Activated T-helper 17 cell treated with anti-CD3 and anti-CD28 coated beads, Interleukin-2, amount 50 U/mL, for 72 hours (primary cell): ENCODE measurements at regions not wholly inside any gene's neighbourhood (a gene's known extent, or its start where the extent isn't known, plus 50 kb on each side); places are given as distances from the start of the nearest gene placed in this dataset.

Experiments used
- ATAC-seq: fragments of 150-1000 bp; cut with Tn5 transposase; replicated peaks from 2 replicates; pipeline ENCODE4 v1.10.0; 2021; ENCODE audit warnings: mild to moderate bottlenecking, moderate library complexity
- H3K27ac Mint-ChIP-seq: one replicate; pipeline ENCODE4 v1.8.0; 2022; ENCODE audit warnings: mixed read lengths
- H3K27me3 Mint-ChIP-seq: one replicate; pipeline ENCODE4 v1.8.0; 2022; ENCODE audit warnings: mixed read lengths
- H3K36me3 Mint-ChIP-seq: one replicate; pipeline ENCODE4 v1.8.0; 2022; ENCODE audit warnings: low read depth, mild to moderate bottlenecking, mixed read lengths
- H3K4me1 Mint-ChIP-seq: one replicate; pipeline ENCODE4 v1.8.0; 2022; ENCODE audit warnings: mixed read lengths
- H3K4me3 Mint-ChIP-seq: one replicate; pipeline ENCODE4 v1.8.0; 2022; ENCODE audit warnings: mild to moderate bottlenecking, mixed read lengths
- H3K9me3 Mint-ChIP-seq: one replicate; pipeline ENCODE4 v1.8.0; 2022; ENCODE audit warnings: mixed read lengths

DNA sequence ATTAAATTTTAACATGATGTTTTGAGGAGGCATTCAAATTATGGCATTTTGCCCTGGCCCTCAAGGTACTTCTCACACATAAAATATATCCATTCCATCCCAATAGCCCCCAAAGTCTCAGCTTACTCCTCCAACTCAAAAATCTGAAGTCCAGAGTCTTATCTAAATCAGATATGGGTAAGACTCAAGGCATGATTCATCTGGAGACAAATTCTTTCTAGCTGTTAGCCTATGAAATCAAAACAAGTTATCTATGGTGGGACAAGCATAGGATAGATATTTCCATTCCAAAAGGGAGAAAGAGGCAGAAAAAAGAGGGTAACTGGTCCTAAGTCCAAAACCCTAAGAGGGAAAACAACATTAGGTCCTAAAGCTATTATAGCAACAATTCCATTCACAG lies 408.4 kb downstream of the ZNF608 start:
- Mint-ChIP-seq H3K36me3 (no peaks in the 10 kb centered on the region), H3K27me3 (no peaks in the 10 kb centered on the region), H3K4me3 (no peak overlapping the region), H3K27ac (no peak overlapping the region), H3K9me3 (peaks cover 6% of the 10 kb centered on the region), H3K4me1 (no peaks in the 10 kb centered on the region)
- ATAC-seq: no peak

DNA sequence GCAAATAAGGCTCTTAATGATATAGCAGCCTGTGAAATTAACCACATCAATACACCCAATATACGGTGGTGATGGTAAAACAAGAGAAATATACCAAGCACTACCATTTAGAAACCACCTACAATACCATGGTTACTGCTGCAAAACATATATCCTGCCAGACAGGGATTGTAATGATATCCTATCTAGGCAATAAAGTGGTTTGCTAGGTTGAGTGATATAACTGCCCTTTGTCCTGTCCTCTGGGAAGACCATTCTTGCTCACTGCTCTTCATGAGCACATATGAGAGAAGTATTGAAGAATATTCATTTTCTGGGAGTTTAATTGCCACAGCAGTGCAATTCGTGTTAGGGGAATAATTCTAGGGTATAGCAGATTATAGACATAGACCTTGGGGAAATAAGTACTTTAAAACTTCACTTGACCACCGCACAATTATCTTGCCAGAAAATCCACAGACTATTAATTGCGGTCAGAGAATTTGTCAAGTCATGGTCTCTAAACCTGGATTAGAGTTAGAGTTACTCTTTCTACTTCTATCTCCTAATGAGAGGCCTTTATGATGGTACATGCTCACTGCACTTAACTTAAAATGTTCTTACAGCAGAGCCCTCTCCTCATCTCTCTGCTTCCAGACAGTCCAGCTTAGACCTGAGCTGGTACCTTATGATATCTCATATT lies 413.0 kb downstream of the ZNF608 start:
- Mint-ChIP-seq H3K4me1 (no peaks in the 10 kb centered on the region), H3K4me3 (no peak overlapping the region), H3K27me3 (no peaks in the 10 kb centered on the region), H3K27ac (no peak overlapping the region), H3K9me3 (peaks cover 18% of the 10 kb centered on the region), H3K36me3 (no peaks in the 10 kb centered on the region)
- no peak for ATAC-seq

- no peak overlapping the region for H3K4me3 Mint-ChIP-seq
- H3K4me1 Mint-ChIP-seq: no peaks in the 10 kb centered on the region
Observed at GRCh38 chr5:124332273-124332672, 414.2 kb downstream of the ZNF608 start.

DNA sequence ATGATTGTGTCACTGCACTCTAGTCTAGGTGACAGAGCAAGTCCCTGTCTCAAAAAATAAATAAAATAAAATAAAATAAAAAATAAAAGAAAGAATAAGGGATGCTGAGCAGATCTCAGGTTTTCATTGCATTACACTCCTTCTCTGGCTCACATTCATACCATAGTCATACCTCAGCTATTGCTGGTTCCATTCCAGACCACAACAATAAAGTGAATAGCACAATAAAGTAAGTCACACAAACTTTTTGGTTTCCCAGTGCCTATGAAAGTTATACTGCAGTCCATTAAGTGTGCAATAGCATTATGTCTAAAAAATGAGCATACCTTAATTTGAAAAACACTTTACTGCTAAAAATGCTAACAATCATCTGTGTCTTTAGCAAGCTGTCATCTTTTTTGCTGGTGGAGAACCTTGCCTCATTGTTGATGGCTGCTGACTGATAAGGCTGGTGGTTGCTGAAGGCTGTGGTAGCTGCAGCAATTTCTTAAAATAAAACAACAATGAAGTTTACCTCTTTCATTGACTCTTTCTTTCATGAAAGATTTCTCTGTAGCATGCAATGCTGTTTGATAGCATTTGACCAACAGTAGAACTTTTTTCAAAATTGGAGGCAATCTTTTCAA lies 415.7 kb downstream of the ZNF608 start:
- H3K4me1 Mint-ChIP-seq: no peaks in the 10 kb centered on the region
- no peak for ATAC-seq
- H3K27ac Mint-ChIP-seq: no peak overlapping the region
- H3K9me3 Mint-ChIP-seq: peaks cover 13% of the 10 kb centered on the region
- H3K4me3 Mint-ChIP-seq: no peak overlapping the region
- no peaks in the 10 kb centered on the region for H3K36me3 Mint-ChIP-seq
- H3K27me3 Mint-ChIP-seq: no peaks in the 10 kb centered on the region

More at GRCh38 chr5:124332273-124332672, 414.2 kb downstream of the ZNF608 start:
- ATAC-seq: no peak
- Mint-ChIP-seq H3K27ac (no peak overlapping the region), H3K27me3 (no peaks in the 10 kb centered on the region), H3K36me3 (no peaks in the 10 kb centered on the region), H3K9me3 (peaks cover 13% of the 10 kb centered on the region)

- H3K9me3 Mint-ChIP-seq: peaks cover 13% of the 10 kb centered on the region
- H3K36me3 Mint-ChIP-seq: no peaks in the 10 kb centered on the region
- ATAC-seq: no peak
- H3K4me1 Mint-ChIP-seq: no peaks in the 10 kb centered on the region
- H3K27ac Mint-ChIP-seq: no peak overlapping the region
- no peaks in the 10 kb centered on the region for H3K27me3 Mint-ChIP-seq
- H3K4me3 Mint-ChIP-seq: no peak overlapping the region
Observed at GRCh38 chr5:124328201-124328600, 418.2 kb downstream of the ZNF608 start.

DNA sequence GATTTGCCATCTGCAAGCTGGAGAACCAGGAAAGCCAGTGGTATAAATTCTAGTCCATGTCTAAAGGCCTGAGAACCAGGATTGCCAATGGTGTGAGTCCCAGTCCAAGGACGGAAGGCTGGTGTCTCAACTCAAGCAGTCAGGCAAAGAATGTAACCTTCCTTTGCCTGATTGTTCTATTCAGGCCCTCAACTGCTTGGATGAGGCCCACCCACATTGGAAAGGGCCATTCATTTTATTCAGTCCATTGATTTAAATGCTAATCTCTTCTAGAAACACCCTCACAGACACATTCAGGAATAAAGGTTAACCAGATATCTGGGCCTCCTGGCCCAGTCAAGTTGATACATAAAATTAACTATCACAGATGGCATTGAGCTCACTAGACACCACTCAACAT lies 427.8 kb downstream of the ZNF608 start:
- H3K36me3 Mint-ChIP-seq: no peaks in the 10 kb centered on the region
- no peaks in the 10 kb centered on the region for H3K27me3 Mint-ChIP-seq
- H3K27ac Mint-ChIP-seq: no peak overlapping the region
- peaks cover 4% of the 10 kb centered on the region for H3K9me3 Mint-ChIP-seq
- H3K4me1 Mint-ChIP-seq: no peaks in the 10 kb centered on the region
- H3K4me3 Mint-ChIP-seq: no peak overlapping the region
- ATAC-seq: no peak

DNA sequence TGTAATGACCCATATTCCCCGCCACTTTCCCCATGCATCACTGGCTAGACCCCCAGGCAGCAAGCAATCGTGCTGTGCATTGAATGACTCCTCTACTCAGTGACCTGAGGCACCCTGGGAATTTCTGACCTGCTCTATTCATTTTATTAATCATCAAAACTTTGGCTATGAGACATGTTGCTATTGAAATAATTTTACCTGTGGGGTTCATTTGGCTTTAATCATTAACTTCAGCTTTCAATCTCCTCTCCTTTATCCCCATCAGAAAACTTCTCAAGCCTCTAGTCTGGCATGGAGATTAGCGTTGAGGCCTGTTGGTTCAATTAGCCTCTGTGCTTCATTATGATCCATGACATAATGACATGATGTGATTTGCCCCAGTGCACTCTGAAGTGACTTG lies 429.0 kb downstream of the ZNF608 start:
- Mint-ChIP-seq H3K27me3 (no peaks in the 10 kb centered on the region), H3K4me3 (no peak overlapping the region), H3K36me3 (no peaks in the 10 kb centered on the region), H3K4me1 (no peaks in the 10 kb centered on the region), H3K27ac (no peak overlapping the region), H3K9me3 (peaks cover 4% of the 10 kb centered on the region)
- ATAC-seq: no peak

GRCh38 chr5:124315741-124316415 lies 430.6 kb downstream of the ZNF608 start:
- no peaks in the 10 kb centered on the region for H3K36me3 Mint-ChIP-seq
- no peak overlapping the region for H3K4me3 Mint-ChIP-seq
- H3K27me3 Mint-ChIP-seq: no peaks in the 10 kb centered on the region
- no peak overlapping the region for H3K27ac Mint-ChIP-seq
- no peaks in the 10 kb centered on the region for H3K4me1 Mint-ChIP-seq
- no peaks in the 10 kb centered on the region for H3K9me3 Mint-ChIP-seq
- ATAC-seq: no peak

DNA sequence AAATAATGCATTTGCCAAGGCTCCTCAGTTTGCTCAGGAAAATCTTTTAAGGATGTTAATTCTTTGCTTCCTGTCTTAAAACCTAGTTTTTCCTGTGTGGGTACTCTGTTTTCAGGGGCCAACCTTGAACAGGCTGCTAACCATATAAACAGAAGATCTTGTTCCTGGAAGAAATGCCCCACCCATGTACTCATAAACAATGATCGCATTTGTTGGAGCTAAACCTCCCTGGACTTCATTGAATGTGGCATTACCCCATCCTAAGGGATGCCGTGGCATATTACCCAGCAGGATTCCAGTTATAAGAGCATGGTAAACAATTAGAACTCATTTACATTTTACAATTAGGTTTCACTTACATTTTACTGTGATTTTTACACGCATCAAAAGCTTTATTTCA lies 436.0 kb downstream of the ZNF608 start:
- Mint-ChIP-seq H3K27me3 (no peaks in the 10 kb centered on the region), H3K4me1 (no peaks in the 10 kb centered on the region)
- no peak for ATAC-seq

GRCh38 chr5:124309241-124309980 lies 437.0 kb downstream of the ZNF608 start:
- ATAC-seq: no peak
- Mint-ChIP-seq H3K9me3 (no peaks in the 10 kb centered on the region), H3K4me3 (no peak overlapping the region), H3K27me3 (no peaks in the 10 kb centered on the region), H3K4me1 (no peaks in the 10 kb centered on the region), H3K27ac (no peak overlapping the region), H3K36me3 (no peaks in the 10 kb centered on the region)

More for the DNA sequence above, 436.0 kb downstream of the ZNF608 start:
- Mint-ChIP-seq H3K36me3 (no peaks in the 10 kb centered on the region), H3K9me3 (no peaks in the 10 kb centered on the region), H3K27ac (no peak overlapping the region), H3K4me3 (no peak overlapping the region)

DNA sequence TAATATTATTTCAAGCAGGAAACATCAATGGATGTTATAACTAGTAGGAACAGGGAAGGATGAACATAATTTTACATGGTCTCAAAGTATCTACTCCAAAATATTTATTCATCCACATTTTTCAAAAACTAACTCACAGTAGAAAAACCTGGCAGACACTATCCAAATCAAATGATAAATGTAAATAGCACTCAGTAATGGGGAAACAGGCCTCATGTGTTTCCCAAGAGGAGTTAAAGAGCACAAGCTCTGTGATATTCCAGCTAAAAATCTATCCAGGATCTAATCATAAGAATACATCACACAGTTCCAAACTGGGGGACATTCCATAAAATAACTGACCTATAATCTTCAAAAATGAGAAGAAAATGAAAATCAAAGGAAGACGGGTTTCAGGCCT lies 443.1 kb downstream of the ZNF608 start:
- no peak overlapping the region for H3K4me3 Mint-ChIP-seq
- H3K27ac Mint-ChIP-seq: no peak overlapping the region
- no peak for ATAC-seq
- H3K4me1 Mint-ChIP-seq: no peaks in the 10 kb centered on the region
- no peaks in the 10 kb centered on the region for H3K27me3 Mint-ChIP-seq
- H3K9me3 Mint-ChIP-seq: no peaks in the 10 kb centered on the region
- H3K36me3 Mint-ChIP-seq: no peaks in the 10 kb centered on the region

DNA sequence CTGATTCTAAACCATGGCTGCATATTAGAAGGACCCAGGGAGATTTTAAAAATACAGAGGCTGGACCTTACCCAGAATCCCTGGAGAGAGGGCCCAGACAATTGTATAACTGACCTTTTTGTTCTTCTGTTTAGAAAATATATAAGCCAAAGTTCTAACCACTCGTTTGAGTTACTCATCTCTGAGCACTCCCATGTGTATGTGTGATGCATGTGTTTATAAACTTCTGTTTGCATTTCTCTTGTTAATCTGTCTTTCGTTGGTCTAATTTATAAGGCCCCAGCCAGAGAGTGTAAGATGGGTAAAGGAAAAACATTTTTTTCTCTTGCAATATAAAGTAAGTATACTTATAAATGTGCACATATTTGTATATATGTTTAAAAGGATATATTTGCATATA lies 443.9 kb downstream of the ZNF608 start:
- no peak for ATAC-seq

DNA sequence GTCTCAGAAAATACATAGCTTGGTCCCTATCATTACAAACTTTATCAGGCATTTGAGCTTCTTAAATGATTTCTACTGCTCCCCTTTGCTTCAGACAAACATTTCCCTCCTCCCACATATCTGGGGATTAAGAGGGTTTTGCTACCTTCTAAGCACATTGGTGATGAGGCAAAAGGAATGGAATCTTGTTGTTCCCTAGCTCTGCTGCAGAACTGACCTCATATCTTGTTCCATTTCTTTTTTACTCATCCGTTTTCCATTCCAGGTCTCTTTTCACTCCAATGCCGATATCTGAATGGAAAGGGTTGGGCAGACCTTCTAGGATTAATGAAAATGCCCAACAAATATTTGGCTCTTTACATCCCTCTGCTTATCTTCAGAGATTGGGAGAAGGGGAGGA lies 444.6 kb downstream of the ZNF608 start:
- Mint-ChIP-seq H3K27ac (no peak overlapping the region), H3K4me3 (no peak overlapping the region), H3K4me1 (no peaks in the 10 kb centered on the region), H3K36me3 (no peaks in the 10 kb centered on the region), H3K9me3 (no peaks in the 10 kb centered on the region), H3K27me3 (no peaks in the 10 kb centered on the region)
- ATAC-seq: no peak

More for the DNA sequence above, 443.9 kb downstream of the ZNF608 start:
- Mint-ChIP-seq H3K27me3 (no peaks in the 10 kb centered on the region), H3K27ac (no peak overlapping the region), H3K4me1 (no peaks in the 10 kb centered on the region), H3K4me3 (no peak overlapping the region), H3K36me3 (no peaks in the 10 kb centered on the region), H3K9me3 (no peaks in the 10 kb centered on the region)

GRCh38 chr5:124300815-124301621 lies 445.4 kb downstream of the ZNF608 start:
- Mint-ChIP-seq H3K27me3 (peaks cover under 1% of the 10 kb centered on the region), H3K36me3 (no peaks in the 10 kb centered on the region), H3K27ac (no peak overlapping the region), H3K9me3 (peaks cover under 1% of the 10 kb centered on the region), H3K4me3 (no peak overlapping the region), H3K4me1 (no peaks in the 10 kb centered on the region)
- ATAC-seq: no peak
